ENCODE measurements at regions not wholly inside any gene's neighbourhood (a gene's known extent, or its start where the extent isn't known, plus 50 kb on each side); places are given as distances from the start of the nearest gene placed in this dataset.

DNA sequence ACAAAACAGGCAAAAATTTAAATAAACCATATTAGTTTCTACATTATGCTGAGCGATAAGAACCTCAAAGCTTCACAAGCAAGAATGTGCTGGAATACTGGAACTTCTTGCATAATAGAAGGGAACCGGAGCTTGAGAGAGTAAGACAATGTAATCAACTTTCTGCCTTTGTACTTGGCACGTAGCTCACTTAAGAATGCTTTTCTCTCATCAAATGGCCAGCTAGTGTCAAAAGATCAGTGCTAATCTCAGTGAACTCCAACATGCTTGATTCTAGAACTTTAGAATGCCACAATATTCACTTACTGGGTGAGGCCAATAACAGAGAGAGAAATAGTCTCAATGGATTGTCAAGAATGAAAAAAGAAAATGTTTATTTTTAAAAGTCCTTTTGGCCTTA lies 486.1 kb upstream of the LRRC7 start:
- ATAC-seq = no peak
- TF ChIP-seq ARNTL (CRISPR knock-in tag; IDR thresholded peaks at IDR 0.05; ENCODE audit: borderline replicate concordance, low read depth) = no peak
- TF ChIP-seq SNAI2 (CRISPR knock-in tag; IDR thresholded peaks at IDR 0.05) = no peak
- TF ChIP-seq ZC3H10 (CRISPR knock-in tag; IDR thresholded peaks at IDR 0.05) = no peak
- no peak for TF ChIP-seq CSDC2 (CRISPR knock-in tag; IDR thresholded peaks at IDR 0.05)
- no peak for TF ChIP-seq GLIS3 (CRISPR knock-in tag; IDR thresholded peaks at IDR 0.05)
- TF ChIP-seq CREB5 (CRISPR knock-in tag; IDR thresholded peaks at IDR 0.05; ENCODE audit: low read depth) = no peak
- no peak for TF ChIP-seq RARB (CRISPR knock-in tag; IDR thresholded peaks at IDR 0.05)
- TF ChIP-seq TSHZ2 (CRISPR knock-in tag; IDR thresholded peaks at IDR 0.05) = no peak
- TF ChIP-seq TCF4 (CRISPR knock-in tag; IDR thresholded peaks at IDR 0.05; ENCODE audit: borderline replicate concordance) = no peak
- TF ChIP-seq ZNF8 (CRISPR knock-in tag; IDR thresholded peaks at IDR 0.05) = no peak
- TF ChIP-seq, protein P1, sequence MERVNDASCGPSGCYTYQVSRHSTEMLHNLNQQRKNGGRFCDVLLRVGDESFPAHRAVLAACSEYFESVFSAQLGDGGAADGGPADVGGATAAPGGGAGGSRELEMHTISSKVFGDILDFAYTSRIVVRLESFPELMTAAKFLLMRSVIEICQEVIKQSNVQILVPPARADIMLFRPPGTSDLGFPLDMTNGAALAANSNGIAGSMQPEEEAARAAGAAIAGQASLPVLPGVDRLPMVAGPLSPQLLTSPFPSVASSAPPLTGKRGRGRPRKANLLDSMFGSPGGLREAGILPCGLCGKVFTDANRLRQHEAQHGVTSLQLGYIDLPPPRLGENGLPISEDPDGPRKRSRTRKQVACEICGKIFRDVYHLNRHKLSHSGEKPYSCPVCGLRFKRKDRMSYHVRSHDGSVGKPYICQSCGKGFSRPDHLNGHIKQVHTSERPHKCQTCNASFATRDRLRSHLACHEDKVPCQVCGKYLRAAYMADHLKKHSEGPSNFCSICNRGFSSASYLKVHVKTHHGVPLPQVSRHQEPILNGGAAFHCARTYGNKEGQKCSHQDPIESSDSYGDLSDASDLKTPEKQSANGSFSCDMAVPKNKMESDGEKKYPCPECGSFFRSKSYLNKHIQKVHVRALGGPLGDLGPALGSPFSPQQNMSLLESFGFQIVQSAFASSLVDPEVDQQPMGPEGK (CRISPR knock-in tag; IDR thresholded peaks at IDR 0.05; ENCODE audit: borderline replicate concordance) = no peak
- TF ChIP-seq ZFP30 (CRISPR knock-in tag; IDR thresholded peaks at IDR 0.05) = no peak

- no peak for ATAC-seq
- TF ChIP-seq, protein P1 (CRISPR knock-in tag; IDR thresholded peaks at IDR 0.05; ENCODE audit: borderline replicate concordance) = no peak
- TF ChIP-seq ARNTL (CRISPR knock-in tag; IDR thresholded peaks at IDR 0.05; ENCODE audit: borderline replicate concordance, low read depth) (no peak), OSR1 (CRISPR knock-in tag; IDR thresholded peaks at IDR 0.05) (no peak), POU6F1 (CRISPR knock-in tag; IDR thresholded peaks at IDR 0.05; ENCODE audit: borderline replicate concordance, low read depth) (no peak), ISL1 (CRISPR knock-in tag; IDR thresholded peaks at IDR 0.05) (no peak), TSHZ2 (CRISPR knock-in tag; IDR thresholded peaks at IDR 0.05) (no peak), ZFP3 (CRISPR knock-in tag; IDR thresholded peaks at IDR 0.05) (no peak), ESRRG (CRISPR knock-in tag; IDR thresholded peaks at IDR 0.05) (no peak), RARB (CRISPR knock-in tag; IDR thresholded peaks at IDR 0.05) (no peak), ZNF565 (CRISPR knock-in tag; conservative IDR thresholded peaks at IDR 0.05; ENCODE audit: low read depth) (no peak), PPARA (CRISPR knock-in tag; IDR thresholded peaks at IDR 0.05; ENCODE audit: borderline replicate concordance) (no peak), CREB5 (CRISPR knock-in tag; IDR thresholded peaks at IDR 0.05; ENCODE audit: low read depth) (no peak)
These were observed 485.4 kb upstream of the LRRC7 start for GRCh38 chr1:69082312-69082711.
